Fibroblast of the aortic adventitia (primary cell): ENCODE measurements at regions not wholly inside any gene's neighbourhood (a gene's known extent, or its start where the extent isn't known, plus 50 kb on each side); places are given as distances from the start of the nearest gene placed in this dataset.
A peak's percentile ranks its signal among the peaks of the same experiment; 100 is the strongest.

Experiments used
- DNase-seq: peaks from one replicate; pipeline ENCODE4 v3.0.0-alpha.2; 2010; ENCODE audit warnings: low read depth
- H3K4me3 ChIP-seq: 2 replicates; pipeline ENCODE4 v1.5.1; 2011; ENCODE audit warnings: low read depth, mild to moderate bottlenecking, control low read depth, low read length, moderate library complexity
- CTCF ChIP-seq: IDR thresholded peaks from 2 replicates; pipeline ENCODE4 v1.5.1; 2011; ENCODE audit warnings: mild to moderate bottlenecking, low read length, control low read depth, inconsistent platforms; ENCODE audit not compliant: insufficient read depth

DNA sequence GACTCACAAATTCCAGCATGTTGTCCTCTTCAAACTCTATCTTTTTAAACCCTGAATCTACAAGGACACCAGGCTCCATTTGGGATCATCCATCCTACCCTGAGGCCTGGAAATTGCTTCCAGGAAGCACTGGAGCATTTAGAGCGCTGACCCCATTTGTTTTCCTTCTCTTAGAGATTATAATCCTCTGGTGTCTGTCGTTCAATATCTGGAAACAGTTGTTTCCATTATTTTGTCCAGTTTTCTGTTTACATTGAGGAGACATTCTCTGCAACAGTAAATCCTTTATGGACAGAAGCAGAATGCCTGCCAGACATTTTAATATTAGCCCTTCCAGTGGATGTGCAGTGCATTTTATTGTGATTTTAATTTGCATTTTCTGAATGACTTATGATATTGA is 119.4 kb upstream of the MEOX2 start:
- H3K4me3 ChIP-seq = no peak overlapping the region
- DNase-seq = no peak
- no peak for TF ChIP-seq CTCF

- peak; percentile 16 for DNase-seq
- no peak overlapping the region for H3K4me3 ChIP-seq
- no peak for TF ChIP-seq CTCF
These were observed 115.9 kb upstream of the MEOX2 start for GRCh38 chr7:15802425-15802824.

DNA sequence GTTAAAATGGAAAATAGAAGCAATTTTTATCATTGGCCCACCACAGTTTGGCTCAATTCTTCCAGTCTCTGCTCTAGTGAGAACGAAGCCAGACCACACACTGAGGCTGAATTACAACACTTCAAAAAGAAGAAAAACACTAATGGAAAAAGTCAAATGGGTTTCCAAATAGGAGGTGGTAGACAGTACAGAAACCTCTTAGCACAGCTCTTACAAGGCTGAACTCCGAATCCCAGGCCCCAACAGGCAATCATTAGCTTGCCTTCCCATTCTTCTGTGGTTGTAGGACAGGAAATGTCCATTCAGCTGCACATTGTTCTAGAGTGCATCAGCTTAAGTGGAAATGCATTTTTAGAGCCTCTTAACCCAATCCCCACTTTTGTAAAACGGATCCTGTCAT is 115.1 kb upstream of the MEOX2 start:
- H3K4me3 ChIP-seq = no peak overlapping the region
- peak; percentile 81 for DNase-seq
- TF ChIP-seq CTCF = no peak

- H3K4me3 ChIP-seq = no peak overlapping the region
- no peak for TF ChIP-seq CTCF
- no peak for DNase-seq
These were observed 114.6 kb upstream of the MEOX2 start for GRCh38 chr7:15801041-15801440.

DNA sequence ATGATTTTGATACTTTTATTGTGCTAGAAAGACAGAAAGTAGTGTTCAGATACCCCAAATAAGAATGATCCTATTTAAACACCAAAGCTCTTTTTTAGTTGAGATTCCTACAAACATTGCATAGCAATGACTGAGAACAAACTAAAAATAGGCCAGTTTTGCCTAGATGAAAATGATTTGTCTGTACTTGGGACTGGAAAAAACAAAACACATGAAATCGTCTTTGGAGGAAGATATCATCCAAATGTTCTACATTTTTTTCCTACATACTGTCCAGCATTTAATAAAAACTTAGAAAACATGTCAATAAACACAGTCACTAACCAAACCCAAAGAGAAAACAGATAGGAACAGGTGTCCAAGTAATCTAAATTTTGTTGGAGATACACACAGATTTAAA is 111.6 kb upstream of the MEOX2 start:
- DNase-seq = no peak
- H3K4me3 ChIP-seq = no peak overlapping the region
- no peak for TF ChIP-seq CTCF

DNA sequence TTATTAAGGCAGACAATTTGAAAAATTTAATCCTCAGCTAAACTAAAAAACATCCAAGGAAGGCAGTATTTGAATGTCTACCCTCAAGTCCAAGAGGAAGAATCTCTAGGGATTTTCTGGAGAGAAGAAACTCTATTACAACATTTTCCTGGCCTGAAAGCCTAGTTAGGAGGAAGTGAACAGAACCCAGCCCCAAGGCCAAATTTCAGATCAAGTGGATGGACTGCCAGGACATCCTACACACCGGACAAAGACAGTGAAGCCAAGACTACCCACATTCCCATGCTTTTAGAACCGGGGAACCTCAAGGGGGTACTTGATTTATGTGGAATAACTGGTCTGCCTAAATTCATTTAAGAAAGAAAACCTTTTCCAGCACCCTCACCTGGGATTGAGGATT is 108.9 kb upstream of the MEOX2 start:
- TF ChIP-seq CTCF = no peak
- H3K4me3 ChIP-seq = no peak overlapping the region
- peak; percentile 34 for DNase-seq

DNA sequence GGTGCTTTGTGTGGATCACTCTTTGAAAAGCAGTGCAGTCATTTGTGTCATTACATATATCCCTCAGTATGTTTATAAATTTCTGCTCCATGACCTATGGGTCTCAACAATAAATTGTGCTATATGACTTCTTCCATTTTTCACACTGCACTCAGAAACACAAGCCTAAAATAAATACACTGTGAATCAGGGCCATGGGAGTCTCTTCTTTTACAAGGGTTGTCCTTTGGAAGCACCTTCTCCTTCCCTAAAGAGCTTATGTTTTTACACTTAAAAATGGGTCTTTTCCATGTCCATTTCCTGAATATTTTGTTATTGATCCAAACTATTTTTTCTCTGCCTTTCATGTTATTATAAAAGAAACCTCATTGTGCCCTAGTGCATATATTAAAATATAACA is 108.3 kb upstream of the MEOX2 start:
- no peak overlapping the region for H3K4me3 ChIP-seq
- no peak for TF ChIP-seq CTCF
- DNase-seq = no peak
